ENCODE measurements at regions not wholly inside any gene's neighbourhood (a gene's known extent, or its start where the extent isn't known, plus 50 kb on each side); places are given as distances from the start of the nearest gene placed in this dataset.
A peak's percentile ranks its signal among the peaks of the same experiment; 100 is the strongest.

GRCh38 chr1:10863886-10864285 lies 67.4 kb upstream of the CASZ1 start:
- Mint-ChIP-seq H3K27ac (no peak overlapping the region), H3K4me3 (no peak overlapping the region), H3K27me3 (peaks cover 77% of the 10 kb centered on the region), H3K4me1 (peaks cover 31% of the 10 kb centered on the region), H3K9me3 (no peaks in the 10 kb centered on the region)
- DNase-seq = no peak
- ATAC-seq = no peak

- no peak for ATAC-seq
- H3K27ac Mint-ChIP-seq = no peak overlapping the region
- H3K27me3 Mint-ChIP-seq = peaks cover 84% of the 10 kb centered on the region
- no peaks in the 10 kb centered on the region for H3K9me3 Mint-ChIP-seq
- no peak for DNase-seq
- H3K4me3 Mint-ChIP-seq = no peak overlapping the region
- peaks cover 31% of the 10 kb centered on the region for H3K4me1 Mint-ChIP-seq
Measured at GRCh38 chr1:10864776-10865175, 68.3 kb upstream of the CASZ1 start.

GRCh38 chr1:10865518-10866320 lies 69.3 kb upstream of the CASZ1 start:
- ATAC-seq = no peak
- no peaks in the 10 kb centered on the region for H3K9me3 Mint-ChIP-seq
- H3K4me1 Mint-ChIP-seq = peaks cover 31% of the 10 kb centered on the region
- H3K4me3 Mint-ChIP-seq = peak overlapping the region; percentile 4 to 44
- no peak overlapping the region for H3K27ac Mint-ChIP-seq
- peaks cover 84% of the 10 kb centered on the region for H3K27me3 Mint-ChIP-seq
- no peak for DNase-seq

GRCh38 chr1:10866321-10867093 lies 70.1 kb upstream of the CASZ1 start:
- ATAC-seq (peak; percentile 33), DNase-seq (peak; percentile 12 to 25)
- Mint-ChIP-seq H3K27me3 (peaks cover 89% of the 10 kb centered on the region), H3K4me3 (peak overlapping the region; percentile 51 to 59), H3K27ac (no peak overlapping the region), H3K9me3 (no peaks in the 10 kb centered on the region), H3K4me1 (peaks cover 31% of the 10 kb centered on the region)

GRCh38 chr1:10867138-10867721 lies 70.8 kb upstream of the CASZ1 start:
- peaks cover 96% of the 10 kb centered on the region for H3K27me3 Mint-ChIP-seq
- peaks cover 31% of the 10 kb centered on the region for H3K4me1 Mint-ChIP-seq
- ATAC-seq = peak; percentile 79
- H3K4me3 Mint-ChIP-seq = peak overlapping the region; percentile 48 to 49
- H3K27ac Mint-ChIP-seq = no peak overlapping the region
- H3K9me3 Mint-ChIP-seq = no peaks in the 10 kb centered on the region
- peak; percentile 48 to 61 for DNase-seq

- H3K4me3 Mint-ChIP-seq = peak overlapping the region; percentile 48 to 49
- H3K9me3 Mint-ChIP-seq = no peaks in the 10 kb centered on the region
- no peak for DNase-seq
- ATAC-seq = no peak
- H3K27ac Mint-ChIP-seq = no peak overlapping the region
- peaks cover 96% of the 10 kb centered on the region for H3K27me3 Mint-ChIP-seq
- peaks cover 31% of the 10 kb centered on the region for H3K4me1 Mint-ChIP-seq
Measured at GRCh38 chr1:10867914-10868598, 71.6 kb upstream of the CASZ1 start.

GRCh38 chr1:10868599-10868965 lies 72.1 kb upstream of the CASZ1 start:
- DNase-seq (no peak), ATAC-seq (no peak)
- no peak overlapping the region for H3K27ac Mint-ChIP-seq
- peaks cover 93% of the 10 kb centered on the region for H3K27me3 Mint-ChIP-seq
- H3K9me3 Mint-ChIP-seq = no peaks in the 10 kb centered on the region
- peaks cover 31% of the 10 kb centered on the region for H3K4me1 Mint-ChIP-seq
- H3K4me3 Mint-ChIP-seq = no peak overlapping the region

GRCh38 chr1:10869933-10870332 lies 73.5 kb upstream of the CASZ1 start:
- peak in 1 of 2 donors; percentile 21 for DNase-seq
- Mint-ChIP-seq H3K4me1 (peaks cover 21% of the 10 kb centered on the region), H3K27me3 (peaks cover 92% of the 10 kb centered on the region), H3K9me3 (no peaks in the 10 kb centered on the region), H3K27ac (no peak overlapping the region), H3K4me3 (no peak overlapping the region)
- ATAC-seq = peak; percentile 65

GRCh38 chr1:10870493-10871096 lies 74.1 kb upstream of the CASZ1 start:
- H3K27ac Mint-ChIP-seq = no peak overlapping the region
- ATAC-seq = no peak
- H3K9me3 Mint-ChIP-seq = no peaks in the 10 kb centered on the region
- no peak for DNase-seq
- no peak overlapping the region for H3K4me3 Mint-ChIP-seq
- peaks cover 19% of the 10 kb centered on the region for H3K4me1 Mint-ChIP-seq
- H3K27me3 Mint-ChIP-seq = peaks cover 85% of the 10 kb centered on the region

- H3K27me3 Mint-ChIP-seq = peaks cover 61% of the 10 kb centered on the region
- no peak overlapping the region for H3K4me3 Mint-ChIP-seq
- no peaks in the 10 kb centered on the region for H3K9me3 Mint-ChIP-seq
- no peaks in the 10 kb centered on the region for H3K4me1 Mint-ChIP-seq
- no peak overlapping the region for H3K27ac Mint-ChIP-seq
- ATAC-seq (no peak), DNase-seq (no peak)
Measured at GRCh38 chr1:10873189-10873588, 76.7 kb upstream of the CASZ1 start.

- H3K27ac Mint-ChIP-seq = no peak overlapping the region
- no peaks in the 10 kb centered on the region for H3K4me1 Mint-ChIP-seq
- H3K4me3 Mint-ChIP-seq = no peak overlapping the region
- ATAC-seq = no peak
- peaks cover 49% of the 10 kb centered on the region for H3K27me3 Mint-ChIP-seq
- DNase-seq = no peak
- no peaks in the 10 kb centered on the region for H3K9me3 Mint-ChIP-seq
Measured at GRCh38 chr1:10874351-10874750, 77.9 kb upstream of the CASZ1 start.

- H3K27me3 Mint-ChIP-seq = peaks cover 16% of the 10 kb centered on the region
- no peaks in the 10 kb centered on the region for H3K9me3 Mint-ChIP-seq
- no peaks in the 10 kb centered on the region for H3K4me1 Mint-ChIP-seq
- ATAC-seq (no peak), DNase-seq (no peak)
- no peak overlapping the region for H3K27ac Mint-ChIP-seq
- H3K4me3 Mint-ChIP-seq = no peak overlapping the region
Measured at GRCh38 chr1:10877894-10878293, 81.4 kb upstream of the CASZ1 start.

- ATAC-seq = no peak
- no peak overlapping the region for H3K27ac Mint-ChIP-seq
- peaks cover 14% of the 10 kb centered on the region for H3K27me3 Mint-ChIP-seq
- DNase-seq = no peak
- no peak overlapping the region for H3K4me3 Mint-ChIP-seq
- H3K4me1 Mint-ChIP-seq = no peaks in the 10 kb centered on the region
- no peaks in the 10 kb centered on the region for H3K9me3 Mint-ChIP-seq
Measured at GRCh38 chr1:10878469-10878868, 82.0 kb upstream of the CASZ1 start.

GRCh38 chr1:10880063-10880462 lies 83.6 kb upstream of the CASZ1 start:
- Mint-ChIP-seq H3K27ac (no peak overlapping the region), H3K27me3 (no peaks in the 10 kb centered on the region), H3K9me3 (no peaks in the 10 kb centered on the region), H3K4me3 (no peak overlapping the region), H3K4me1 (no peaks in the 10 kb centered on the region)
- DNase-seq (no peak), ATAC-seq (no peak)

- H3K27ac Mint-ChIP-seq = no peak overlapping the region
Measured at GRCh38 chr1:10881046-10881445, 84.6 kb upstream of the CASZ1 start.

More at GRCh38 chr1:10881046-10881445, 84.6 kb upstream of the CASZ1 start:
- Mint-ChIP-seq H3K4me1 (no peaks in the 10 kb centered on the region), H3K9me3 (no peaks in the 10 kb centered on the region), H3K27me3 (no peaks in the 10 kb centered on the region), H3K4me3 (no peak overlapping the region)
- ATAC-seq (no peak), DNase-seq (no peak)

Measured in stimulated activated naive CD8-positive, alpha-beta T cell treated with anti-CD3 and anti-CD28 coated beads, Interleukin-15, amount 100 ng/mL, for 72 hours (primary cell).